Kidney (tissue), 13 donors: ENCODE measurements at regions not wholly inside any gene's neighbourhood (a gene's known extent, or its start where the extent isn't known, plus 50 kb on each side); places are given as distances from the start of the nearest gene placed in this dataset.

ENCODE experiments used
- DNase-seq, 5 donors: peaks; one replicate each; pipeline ENCODE4 v3.0.0-alpha.2; 2013 to 2020
- FAIRE-seq: peaks from 2 replicates; lab custom pipeline; 2012; peaks lifted over from hg19 to GRCh38; lab: Jason Lieb, UNC
- H3K27ac ChIP-seq, 2 donors: one replicate each; pipeline ENCODE4 v1.7.0; 2013; ENCODE audit warnings: low read depth in 2 of 2, low read length in 2 of 2, inconsistent platforms in 1 of 2
- H3K27me3 ChIP-seq: one replicate; pipeline ENCODE4 v1.7.1; 2013; ENCODE audit warnings: low read length, inconsistent platforms; ENCODE audit not compliant: control insufficient read depth, insufficient read depth
- H3K36me3 ChIP-seq, 3 donors: one replicate each; pipeline versions ENCODE4 v1.7.0 to v1.7.1; 2013; ENCODE audit warnings: low read length in 3 of 3, control low read depth in 1 of 3, inconsistent platforms in 1 of 3; ENCODE audit not compliant: insufficient read depth in 3 of 3, control insufficient read depth in 2 of 3
- H3K4me1 ChIP-seq, 3 donors: one replicate each; pipeline versions ENCODE4 v1.7.0 to v1.7.1; 2013; ENCODE audit warnings: low read length in 3 of 3, inconsistent platforms in 1 of 3, low read depth in 1 of 3; ENCODE audit not compliant: control insufficient read depth in 2 of 3, insufficient read depth in 2 of 3
- H3K4me3 ChIP-seq, 3 donors: one replicate each; pipeline versions ENCODE4 v1.7.0 to v1.8.1; 2013; ENCODE audit warnings: low read length in 3 of 3, control low read depth in 1 of 3, inconsistent platforms in 1 of 3
- H3K9ac ChIP-seq, 3 donors: one replicate each; pipeline versions ENCODE4 v1.7.0 to v1.7.1; 2013; ENCODE audit warnings: low read length in 3 of 3, control low read depth in 1 of 3, inconsistent platforms in 1 of 3
- H3K9me3 ChIP-seq, 3 donors: one replicate each; pipeline versions ENCODE4 v1.7.0 to v1.7.1; 2013; ENCODE audit warnings: low read length in 3 of 3, control low read depth in 1 of 3, inconsistent platforms in 1 of 3; ENCODE audit not compliant: control insufficient read depth in 2 of 3, insufficient read depth in 1 of 3
- CTCF ChIP-seq: IDR thresholded peaks from 3 replicates; pipeline ENCODE4 v1.5.1; 2012; ENCODE audit warnings: mild to moderate bottlenecking, moderate library complexity, borderline replicate concordance; ENCODE audit not compliant: insufficient read depth; ENCODE audit errors: extremely low read depth
- intact Hi-C: fragments of 100-400 bp; cut with DNase I; formaldehyde crosslinking; loops from one replicate; pipeline ENCODE4 v1.11.1; 2022
- donor health status: control.
- donor health status: control.
- donor health status: control.
- donor health status: control.
- donor health status: control.
- donor health status: DM: yes; HTN: yes; CAD: no.
- donor health status: Normal renal cell carcinoma (clear cell type).

- Histone ChIP-seq H3K36me3 (no peaks in the 10 kb centered on the region), H3K27ac (no peak overlapping the region), H3K9me3 (no peaks in the 10 kb centered on the region), H3K9ac (no peak overlapping the region), H3K4me1 (no peaks in the 10 kb centered on the region), H3K4me3 (no peak overlapping the region), H3K27me3 (no peaks in the 10 kb centered on the region)
- intact Hi-C loops = no loop called here
- FAIRE-seq (no peak), DNase-seq (peak in 2 of 5 donors; percentile 40 to 62)
- no peak for TF ChIP-seq CTCF
Measured at GRCh38 chr13:105625691-105626090, 909.8 kb downstream of the EFNB2 start.

- Histone ChIP-seq H3K9me3 (no peaks in the 10 kb centered on the region), H3K4me3 (no peak overlapping the region), H3K4me1 (no peaks in the 10 kb centered on the region), H3K36me3 (no peaks in the 10 kb centered on the region), H3K9ac (no peak overlapping the region), H3K27ac (no peak overlapping the region), H3K27me3 (no peaks in the 10 kb centered on the region)
- DNase-seq = peak in 2 of 5 donors; percentile 16 to 63
- TF ChIP-seq CTCF = no peak
- intact Hi-C loops = no loop called here
- FAIRE-seq = no peak
Measured at GRCh38 chr13:105616333-105617075, 919.0 kb downstream of the EFNB2 start.

- Histone ChIP-seq H3K4me1 (no peaks in the 10 kb centered on the region), H3K36me3 (no peaks in the 10 kb centered on the region), H3K9me3 (no peaks in the 10 kb centered on the region), H3K27ac (no peak overlapping the region), H3K9ac (no peak overlapping the region), H3K4me3 (no peak overlapping the region), H3K27me3 (no peaks in the 10 kb centered on the region)
- no peak for TF ChIP-seq CTCF
- FAIRE-seq = no peak
- intact Hi-C loops = no loop called here
- DNase-seq = no peak
Measured at GRCh38 chr13:105612541-105612940, 922.9 kb downstream of the EFNB2 start.
